ENCODE measurements at regions not wholly inside any gene's neighbourhood (a gene's known extent, or its start where the extent isn't known, plus 50 kb on each side); places are given as distances from the start of the nearest gene placed in this dataset.
A peak's percentile ranks its signal among the peaks of the same experiment; 100 is the strongest.

DNA sequence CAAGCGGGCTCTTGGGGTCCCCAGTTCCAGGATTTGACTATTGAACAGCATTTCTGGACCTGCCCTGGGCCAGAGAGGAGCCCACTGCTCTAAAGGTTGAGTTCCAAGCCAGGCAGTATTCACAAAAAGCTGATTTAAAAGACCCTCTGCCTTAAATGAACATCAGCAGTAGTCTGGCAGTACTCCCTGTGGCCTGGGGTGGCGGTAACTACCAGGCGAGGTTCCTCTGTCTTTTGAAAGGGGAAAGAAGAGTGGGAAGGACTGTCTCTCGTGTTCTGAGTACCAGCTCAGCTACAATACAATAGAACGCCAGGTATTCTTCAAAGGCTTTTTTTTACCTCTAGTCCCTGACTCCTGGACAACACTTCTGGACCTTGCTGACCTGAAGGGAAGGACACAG is 456.4 kb upstream of the TEX13C start:
- Mint-ChIP-seq H3K27ac (no peak overlapping the region), H3K4me3 (no peak overlapping the region), H3K9me3 (peaks cover 11 to 15% of the 10 kb centered on the region in 2 experiments), H3K4me1 (no peaks in the 10 kb centered on the region), H3K27me3 (ENCODE audit: low read depth) (no peaks in the 10 kb centered on the region), H3K36me3 (ENCODE audit: insufficient read depth in 1 of 3, low read depth in 3 of 3) (peaks cover 0 to 4% (median 0%) of the 10 kb centered on the region in 3 experiments; a peak in 1 of 7 replicates)
- Histone ChIP-seq H3K79me1 (ENCODE audit: insufficient read depth, low read depth, low read length, poor library complexity, severe bottlenecking) (no peaks in the 10 kb centered on the region), H2BK20ac (ENCODE audit: low read depth, low read length, poor library complexity, severe bottlenecking) (no peak overlapping the region), H3K4ac (ENCODE audit: low read depth, low read length) (no peak overlapping the region), H4K5ac (ENCODE audit: insufficient read length, low read depth, low read length) (no peak overlapping the region), H3K56ac (ENCODE audit: insufficient read length, low read depth, low read length) (no peak overlapping the region), H3K23ac (ENCODE audit: insufficient read length, low read depth, low read length) (no peak overlapping the region), H3K9me3 (ENCODE audit: control insufficient read depth, low read depth, low read length) (no peaks in the 10 kb centered on the region), H3K79me2 (ENCODE audit: insufficient read depth, low read length) (no peaks in the 10 kb centered on the region), H2BK15ac (ENCODE audit: low read depth, low read length) (no peak overlapping the region), H4K91ac (ENCODE audit: insufficient read length, low read depth, low read length) (no peak overlapping the region), H2BK5ac (ENCODE audit: insufficient read length, low read length) (no peak overlapping the region), H3K4me1 (ENCODE audit: insufficient read depth, low read length) (no peaks in the 10 kb centered on the region), H3K9ac (ENCODE audit: extremely low read depth, insufficient read length, low read length) (no peak overlapping the region), H4K20me1 (ENCODE audit: control insufficient read depth, insufficient read depth, insufficient read length) (no peaks in the 10 kb centered on the region), H3K23me2 (ENCODE audit: insufficient read length, low read depth, low read length, poor library complexity, severe bottlenecking) (no peaks in the 10 kb centered on the region), H3T11ph (ENCODE audit: low read length) (no peak overlapping the region), H3K14ac (ENCODE audit: insufficient read depth, low read length) (no peak overlapping the region), H3K27me3 (ENCODE audit: insufficient read depth, low read length) (no peaks in the 10 kb centered on the region), H3K4me2 (ENCODE audit: insufficient read depth, insufficient read length, low read length) (no peak overlapping the region), H4K8ac (replicated peaks; ENCODE audit: insufficient read length, low read depth, low read length) (no peak overlapping the region), H3K18ac (ENCODE audit: insufficient read length, low read depth, low read length) (no peak overlapping the region), H2AK5ac (ENCODE audit: insufficient read length, low read length) (no peak overlapping the region), H3K27ac (ENCODE audit: insufficient read length, low read depth, low read length) (no peak overlapping the region), H2BK120ac (ENCODE audit: low read depth, low read length, poor library complexity, severe bottlenecking) (no peak overlapping the region), H2BK12ac (ENCODE audit: insufficient read length, low read depth, low read length) (no peak overlapping the region), H2AFZ (ENCODE audit: low read length) (no peak overlapping the region)
- DNase-seq = peak; percentile 45
- TF ChIP-seq, protein P1, sequence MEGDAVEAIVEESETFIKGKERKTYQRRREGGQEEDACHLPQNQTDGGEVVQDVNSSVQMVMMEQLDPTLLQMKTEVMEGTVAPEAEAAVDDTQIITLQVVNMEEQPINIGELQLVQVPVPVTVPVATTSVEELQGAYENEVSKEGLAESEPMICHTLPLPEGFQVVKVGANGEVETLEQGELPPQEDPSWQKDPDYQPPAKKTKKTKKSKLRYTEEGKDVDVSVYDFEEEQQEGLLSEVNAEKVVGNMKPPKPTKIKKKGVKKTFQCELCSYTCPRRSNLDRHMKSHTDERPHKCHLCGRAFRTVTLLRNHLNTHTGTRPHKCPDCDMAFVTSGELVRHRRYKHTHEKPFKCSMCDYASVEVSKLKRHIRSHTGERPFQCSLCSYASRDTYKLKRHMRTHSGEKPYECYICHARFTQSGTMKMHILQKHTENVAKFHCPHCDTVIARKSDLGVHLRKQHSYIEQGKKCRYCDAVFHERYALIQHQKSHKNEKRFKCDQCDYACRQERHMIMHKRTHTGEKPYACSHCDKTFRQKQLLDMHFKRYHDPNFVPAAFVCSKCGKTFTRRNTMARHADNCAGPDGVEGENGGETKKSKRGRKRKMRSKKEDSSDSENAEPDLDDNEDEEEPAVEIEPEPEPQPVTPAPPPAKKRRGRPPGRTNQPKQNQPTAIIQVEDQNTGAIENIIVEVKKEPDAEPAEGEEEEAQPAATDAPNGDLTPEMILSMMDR (conservative IDR thresholded peaks at IDR 0.05) = peak; percentile 65
- WGBS (ENCODE audit: extremely low coverage, insufficient read length, low lambda C conversion rate) = no CpG with 5 or more reads among the region's 5 CpGs
